OCI-LY1 (cell line): ENCODE measurements at regions not wholly inside any gene's neighbourhood (a gene's known extent, or its start where the extent isn't known, plus 50 kb on each side); places are given as distances from the start of the nearest gene placed in this dataset.

Experiments
- H2AFZ ChIP-seq: fragments of 200-600 bp; sonication (generic), shearing (Covaris generic); 2 replicates; pipeline ENCODE4 v1.6.0; 2014; ENCODE audit warnings: antibody characterized with exemption, mild to moderate bottlenecking, low read length
- H3F3A ChIP-seq: fragments of 200-600 bp; sonication (generic), shearing (Covaris generic); 2 replicates; pipeline ENCODE4 v1.6.0; 2014; ENCODE audit warnings: mild to moderate bottlenecking, antibody characterized with exemption, low read length, moderate library complexity; ENCODE audit not compliant: insufficient read depth
- H3K27ac ChIP-seq: fragments of 200-600 bp; sonication (generic); 2 replicates; pipeline ENCODE4 v1.5.1; 2014; ENCODE audit warnings: low read length, mixed run types, mild to moderate bottlenecking, low read depth; ENCODE audit not compliant: poor library complexity, severe bottlenecking
- H3K27me3 ChIP-seq: fragments of 200-600 bp; sonication (generic); 2 replicates; pipeline ENCODE4 v1.6.0; 2014; ENCODE audit warnings: antibody characterized with exemption, mild to moderate bottlenecking, low read length, moderate library complexity; ENCODE audit not compliant: insufficient read depth
- H3K36me3 ChIP-seq: fragments of 200-600 bp; sonication (generic); 2 replicates; pipeline ENCODE4 v1.6.1; 2014; ENCODE audit warnings: mild to moderate bottlenecking, antibody characterized with exemption, low read length, moderate library complexity, mixed read lengths; ENCODE audit not compliant: insufficient read depth
- H3K4me1 ChIP-seq: fragments of 200-600 bp; sonication (generic); 2 replicates; pipeline ENCODE4 v1.5.1; 2014; ENCODE audit warnings: mild to moderate bottlenecking, low read length, moderate library complexity; ENCODE audit not compliant: insufficient read depth, severe bottlenecking
- H3K4me2 ChIP-seq: fragments of 200-600 bp; sonication (generic), shearing (Covaris generic); 2 replicates; pipeline ENCODE4 v1.6.1; 2014; ENCODE audit warnings: low read length
- H3K4me3 ChIP-seq: fragments of 200-600 bp; sonication (generic); 2 replicates; pipeline ENCODE4 v1.5.1; 2014; ENCODE audit warnings: low read length, low read depth, mild to moderate bottlenecking, mixed read lengths; ENCODE audit not compliant: poor library complexity, severe bottlenecking
- H3K79me2 ChIP-seq: fragments of 200-600 bp; shearing (Covaris generic); 2 replicates; pipeline ENCODE4 v1.6.1; 2016; ENCODE audit warnings: mixed run types, low read length, mixed read lengths; ENCODE audit not compliant: insufficient read depth
- H3K9ac ChIP-seq: fragments of 200-600 bp; sonication (generic), shearing (Covaris generic); 2 replicates; pipeline ENCODE4 v1.6.1; 2014; ENCODE audit warnings: mild to moderate bottlenecking, low read length, mixed read lengths
- H3K9me2 ChIP-seq: fragments of 200-600 bp; sonication (generic), shearing (Covaris generic); 2 replicates; pipeline ENCODE4 v1.6.1; 2014; ENCODE audit warnings: low read depth, mild to moderate bottlenecking, low read length, mixed read lengths
- H3K9me3 ChIP-seq: fragments of 200-600 bp; shearing (Covaris generic); 2 replicates; pipeline ENCODE4 v1.6.1; 2014; ENCODE audit warnings: low read length, mixed read lengths
- H4K20me1 ChIP-seq: fragments of 200-600 bp; sonication (generic), shearing (Covaris generic); 2 replicates; pipeline ENCODE4 v1.6.0; 2016; ENCODE audit warnings: mild to moderate bottlenecking, low read length; ENCODE audit not compliant: insufficient read depth
- EZH2 ChIP-seq: fragments of 200-600 bp; sonication (generic), shearing (Covaris generic); IDR thresholded peaks from 2 replicates; pipeline ENCODE4 v1.8.0; 2017; ENCODE audit warnings: borderline replicate concordance, mixed run types, mild to moderate bottlenecking, antibody characterized with exemption, low read length, moderate library complexity, mixed read lengths
- TF ChIP-seq, protein P1 (sequence below): fragments of 200-600 bp; sonication (generic), shearing (Covaris generic); IDR thresholded peaks from 2 replicates; pipeline ENCODE4 v1.5.1; 2017; ENCODE audit warnings: mild to moderate bottlenecking, antibody characterized with exemption, low read length, moderate library complexity, mixed read lengths

DNA sequence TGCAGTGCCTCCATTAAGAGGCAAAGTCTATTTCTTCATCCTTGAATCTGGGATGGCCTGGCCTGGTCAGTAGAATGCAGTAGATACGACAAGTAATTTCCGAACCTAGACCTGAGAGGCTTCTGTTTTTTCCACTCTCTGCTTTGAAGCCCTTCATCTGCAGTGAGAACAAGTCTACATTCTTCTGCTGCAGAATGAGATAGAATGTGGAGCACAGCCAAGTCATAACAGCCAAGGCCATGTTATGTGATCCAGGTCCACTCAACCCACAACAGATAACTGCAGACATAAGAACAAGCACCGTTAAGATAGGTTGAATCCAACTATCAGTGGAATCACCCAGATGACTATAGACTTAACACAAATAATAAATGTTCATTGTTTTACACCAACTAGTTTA is 1297.7 kb downstream of the C4orf33 start:
- H4K20me1 ChIP-seq: no peaks in the 10 kb centered on the region
- no peaks in the 10 kb centered on the region for H3K79me2 ChIP-seq
- H3F3A ChIP-seq: no peaks in the 10 kb centered on the region
- no peak overlapping the region for H2AFZ ChIP-seq
- H3K9me3 ChIP-seq: peaks cover 2% of the 10 kb centered on the region; the same call in 1 of the 2 replicates
- TF ChIP-seq, protein P1, sequence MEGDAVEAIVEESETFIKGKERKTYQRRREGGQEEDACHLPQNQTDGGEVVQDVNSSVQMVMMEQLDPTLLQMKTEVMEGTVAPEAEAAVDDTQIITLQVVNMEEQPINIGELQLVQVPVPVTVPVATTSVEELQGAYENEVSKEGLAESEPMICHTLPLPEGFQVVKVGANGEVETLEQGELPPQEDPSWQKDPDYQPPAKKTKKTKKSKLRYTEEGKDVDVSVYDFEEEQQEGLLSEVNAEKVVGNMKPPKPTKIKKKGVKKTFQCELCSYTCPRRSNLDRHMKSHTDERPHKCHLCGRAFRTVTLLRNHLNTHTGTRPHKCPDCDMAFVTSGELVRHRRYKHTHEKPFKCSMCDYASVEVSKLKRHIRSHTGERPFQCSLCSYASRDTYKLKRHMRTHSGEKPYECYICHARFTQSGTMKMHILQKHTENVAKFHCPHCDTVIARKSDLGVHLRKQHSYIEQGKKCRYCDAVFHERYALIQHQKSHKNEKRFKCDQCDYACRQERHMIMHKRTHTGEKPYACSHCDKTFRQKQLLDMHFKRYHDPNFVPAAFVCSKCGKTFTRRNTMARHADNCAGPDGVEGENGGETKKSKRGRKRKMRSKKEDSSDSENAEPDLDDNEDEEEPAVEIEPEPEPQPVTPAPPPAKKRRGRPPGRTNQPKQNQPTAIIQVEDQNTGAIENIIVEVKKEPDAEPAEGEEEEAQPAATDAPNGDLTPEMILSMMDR: no peak
- TF ChIP-seq EZH2: no peak
- H3K27ac ChIP-seq: peak overlapping the region; percentile 24
- H3K27me3 ChIP-seq: no peaks in the 10 kb centered on the region
- no peaks in the 10 kb centered on the region for H3K9me2 ChIP-seq
- H3K36me3 ChIP-seq: no peaks in the 10 kb centered on the region
- H3K4me3 ChIP-seq: no peak overlapping the region
- no peak overlapping the region for H3K9ac ChIP-seq
- peaks cover 11% of the 10 kb centered on the region for H3K4me1 ChIP-seq
- no peak overlapping the region for H3K4me2 ChIP-seq

DNA sequence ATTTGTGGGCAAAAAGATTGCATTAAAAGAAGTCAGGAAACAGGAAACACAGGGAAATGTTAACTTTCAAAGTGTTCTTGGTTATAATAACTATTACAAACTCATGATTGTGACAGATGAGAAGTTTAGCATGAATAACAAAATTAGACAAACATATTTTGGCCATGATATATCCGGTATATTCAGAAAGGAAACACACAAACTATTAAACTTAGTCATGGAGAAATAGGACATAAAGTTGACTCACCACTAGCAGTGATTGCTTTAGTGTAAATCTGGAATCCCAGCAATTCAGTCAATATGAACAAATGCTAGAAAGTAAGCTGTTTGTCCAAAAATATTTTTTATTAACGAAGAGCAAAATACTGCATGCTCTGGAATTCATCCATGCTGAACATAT is 1299.9 kb downstream of the C4orf33 start:
- no peak overlapping the region for H3K4me2 ChIP-seq

DNA sequence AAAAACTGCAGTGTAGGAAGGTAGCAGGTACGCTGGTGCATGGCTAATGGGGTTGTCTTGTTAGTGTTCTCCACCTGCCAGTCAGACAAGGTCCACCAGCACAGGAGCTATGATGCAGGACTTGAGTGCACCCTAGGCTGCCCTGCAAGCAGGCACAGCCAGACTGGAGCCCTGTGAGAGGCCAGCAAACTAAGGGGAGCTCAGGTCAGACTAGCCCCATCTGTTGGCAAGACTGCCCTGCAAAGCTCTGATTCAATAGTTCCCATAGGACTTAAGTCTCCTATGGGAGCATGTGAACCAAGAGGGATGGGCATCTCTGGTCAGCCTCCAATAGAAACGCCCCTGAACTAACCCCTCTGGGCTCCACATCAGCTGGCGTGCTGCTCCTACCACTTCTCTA is 1307.3 kb downstream of the C4orf33 start:
- TF ChIP-seq, protein P1: no peak
- TF ChIP-seq EZH2: no peak
- H3F3A ChIP-seq: no peaks in the 10 kb centered on the region
- no peak overlapping the region for H3K9ac ChIP-seq
- no peak overlapping the region for H2AFZ ChIP-seq
- H3K9me3 ChIP-seq: 0 out of 2 replicates have a peak, but pooled peaks cover 3% of the 10 kb centered on the region
- no peak overlapping the region for H3K27ac ChIP-seq
- H3K4me3 ChIP-seq: no peak overlapping the region
- H3K27me3 ChIP-seq: no peaks in the 10 kb centered on the region
- H4K20me1 ChIP-seq: no peaks in the 10 kb centered on the region
- H3K9me2 ChIP-seq: no peaks in the 10 kb centered on the region
- no peaks in the 10 kb centered on the region for H3K36me3 ChIP-seq
- peaks cover 3% of the 10 kb centered on the region for H3K4me1 ChIP-seq
- H3K79me2 ChIP-seq: no peaks in the 10 kb centered on the region
- no peak overlapping the region for H3K4me2 ChIP-seq

More for the DNA sequence above, 1299.9 kb downstream of the C4orf33 start:
- Histone ChIP-seq H3K9me2 (no peaks in the 10 kb centered on the region), H3F3A (no peaks in the 10 kb centered on the region), H3K4me1 (peaks cover 11% of the 10 kb centered on the region), H3K9ac (no peak overlapping the region), H3K36me3 (no peaks in the 10 kb centered on the region), H2AFZ (no peak overlapping the region), H3K9me3 (peaks cover 2% of the 10 kb centered on the region; the same call in 1 of the 2 replicates), H3K27ac (no peak overlapping the region), H3K4me3 (no peak overlapping the region), H4K20me1 (no peaks in the 10 kb centered on the region), H3K79me2 (no peaks in the 10 kb centered on the region), H3K27me3 (no peaks in the 10 kb centered on the region)
- TF ChIP-seq, protein P1: no peak
- no peak for TF ChIP-seq EZH2
